DMS 273 (cell line): ENCODE measurements at regions not wholly inside any gene's neighbourhood (a gene's known extent, or its start where the extent isn't known, plus 50 kb on each side); places are given as distances from the start of the nearest gene placed in this dataset.

Source experiments
- DNase-seq: peaks from one replicate; lab custom pipeline; 2025; ENCODE audit not compliant: unreplicated experiment; lab: John Stamatoyannopoulos, UW

DNA sequence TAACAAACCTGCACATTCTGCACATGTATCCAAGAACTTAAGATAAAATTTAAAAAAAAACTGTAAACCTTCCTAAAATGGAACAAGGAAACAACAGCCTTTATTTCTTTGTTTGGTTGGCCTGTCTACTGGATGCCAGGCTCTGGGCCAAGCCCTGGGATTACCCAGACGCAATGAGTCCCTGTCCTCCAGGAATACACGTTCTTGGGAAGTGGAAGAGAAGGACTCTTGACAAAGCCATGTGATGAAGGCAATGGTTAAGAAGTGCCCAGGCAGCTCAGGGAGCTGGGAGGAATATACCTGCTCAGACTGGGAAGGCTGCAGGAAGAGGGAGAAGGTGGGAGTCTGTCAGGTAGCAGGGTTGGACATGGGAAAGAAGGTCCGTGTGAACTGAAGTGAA lies 115.4 kb downstream of the AXIN2 start:
- DNase-seq, result no peak

DNA sequence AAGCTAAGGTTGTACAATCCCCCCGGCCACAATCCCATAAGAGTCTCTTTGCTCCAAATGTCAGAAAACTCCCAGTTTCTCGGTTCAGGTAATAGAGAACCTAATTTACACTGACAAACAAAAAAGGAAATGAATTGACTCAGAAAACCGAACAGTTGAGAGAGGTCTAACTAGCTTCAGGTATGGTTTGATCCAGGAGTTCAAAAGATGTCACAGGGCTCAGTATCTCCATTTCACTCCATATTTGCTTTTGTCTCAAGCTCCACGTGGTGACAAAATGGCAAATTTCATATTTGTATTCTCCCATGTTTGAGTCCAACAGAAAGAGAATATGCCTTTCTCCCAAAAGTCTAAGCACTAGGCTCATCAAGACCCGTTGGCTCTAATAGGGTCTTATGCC lies 117.4 kb downstream of the AXIN2 start:
- DNase-seq, result no peak

DNA sequence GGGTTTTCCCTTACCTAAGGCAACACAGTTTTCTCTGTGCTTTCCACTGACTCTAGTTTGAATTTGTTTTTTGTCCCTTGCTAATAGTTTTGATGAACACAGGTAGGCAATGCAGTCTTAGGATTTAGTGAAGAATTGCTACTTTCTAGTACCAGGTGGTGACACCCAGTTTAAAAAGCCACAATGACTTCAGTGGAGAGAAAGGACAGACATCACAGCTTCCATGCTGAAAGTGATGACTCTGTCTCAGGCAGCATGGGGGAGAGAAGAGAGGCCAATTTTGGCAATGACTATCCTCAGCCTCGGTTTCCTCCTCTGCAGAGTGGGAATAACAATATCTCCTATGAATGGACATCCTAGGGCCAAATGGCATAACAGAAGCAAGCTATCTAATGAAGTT lies 118.8 kb downstream of the AXIN2 start:
- no peak for DNase-seq

DNA sequence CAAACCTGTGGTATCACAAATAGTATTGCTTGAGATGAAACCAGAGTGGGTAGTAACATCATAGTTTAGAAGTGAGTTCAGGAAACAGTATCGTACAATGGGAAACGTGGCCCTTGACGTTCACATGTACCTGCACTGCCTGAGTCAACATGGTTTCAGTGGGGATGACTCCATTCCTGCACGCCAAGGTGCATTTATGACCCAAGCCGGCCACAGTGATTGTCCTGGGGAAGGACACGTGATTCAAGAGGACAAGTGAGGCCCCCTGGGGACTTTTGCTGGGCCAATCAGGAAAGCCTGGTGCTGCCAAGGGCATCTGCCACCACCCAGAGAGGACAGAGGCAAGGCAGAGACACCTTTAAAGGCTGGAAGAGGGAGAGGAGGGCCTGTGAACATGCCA lies 119.2 kb downstream of the AXIN2 start:
- no peak for DNase-seq

DNA sequence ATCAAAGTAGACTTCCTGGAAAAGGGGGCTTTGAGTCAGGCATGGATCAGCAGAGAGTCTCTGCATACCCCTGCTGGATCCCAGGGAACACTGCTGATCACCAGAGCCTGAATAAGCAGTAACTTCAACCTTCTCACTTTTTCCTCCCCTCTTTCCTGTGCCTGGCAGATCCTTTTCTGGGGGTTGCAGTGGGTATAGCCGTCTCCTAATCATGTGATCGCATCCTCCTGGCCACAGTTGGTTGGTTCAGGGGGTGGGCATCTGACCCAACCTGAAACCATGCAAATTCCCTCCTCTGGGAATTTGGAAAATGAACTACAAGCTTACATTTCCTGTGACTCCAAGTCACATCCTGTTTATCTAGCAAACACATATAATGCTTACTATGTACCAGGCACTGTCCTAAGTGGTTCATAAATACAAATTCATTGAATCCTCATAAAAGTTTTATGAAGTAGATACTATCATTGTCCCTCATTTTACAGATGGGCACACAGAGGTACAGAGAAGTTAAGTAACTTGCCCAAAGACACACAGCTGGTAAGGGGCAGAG lies 120.3 kb downstream of the AXIN2 start:
- no peak for DNase-seq

DNA sequence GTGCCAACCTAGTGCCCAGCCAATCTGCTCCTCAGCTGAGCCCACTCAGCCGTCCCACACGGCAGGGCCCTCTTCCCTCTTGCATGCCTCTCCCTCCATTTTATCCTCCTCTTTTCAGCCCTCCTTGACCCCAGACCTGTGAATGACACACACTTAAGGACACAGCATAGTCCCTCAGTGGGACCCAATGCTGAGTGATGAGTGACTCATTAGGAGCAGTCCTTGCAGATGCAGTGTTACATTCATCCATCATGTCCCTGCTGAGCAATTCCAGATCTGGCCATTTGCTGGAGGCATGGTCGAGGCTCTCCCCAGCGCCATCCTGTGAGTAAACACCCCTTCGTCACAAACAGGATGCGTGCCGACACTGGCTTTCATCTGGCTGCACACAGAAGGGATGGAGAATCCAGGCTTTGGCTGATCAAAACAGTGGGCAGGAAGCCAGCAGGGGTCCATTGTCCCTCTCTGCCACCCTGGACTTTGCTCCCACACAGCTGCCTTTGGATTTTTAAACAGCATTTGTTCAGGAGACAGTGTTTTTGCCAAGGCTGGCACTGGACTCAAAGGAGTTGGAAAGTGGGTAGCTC lies 122.6 kb downstream of the AXIN2 start:
- DNase-seq, result no peak

DNA sequence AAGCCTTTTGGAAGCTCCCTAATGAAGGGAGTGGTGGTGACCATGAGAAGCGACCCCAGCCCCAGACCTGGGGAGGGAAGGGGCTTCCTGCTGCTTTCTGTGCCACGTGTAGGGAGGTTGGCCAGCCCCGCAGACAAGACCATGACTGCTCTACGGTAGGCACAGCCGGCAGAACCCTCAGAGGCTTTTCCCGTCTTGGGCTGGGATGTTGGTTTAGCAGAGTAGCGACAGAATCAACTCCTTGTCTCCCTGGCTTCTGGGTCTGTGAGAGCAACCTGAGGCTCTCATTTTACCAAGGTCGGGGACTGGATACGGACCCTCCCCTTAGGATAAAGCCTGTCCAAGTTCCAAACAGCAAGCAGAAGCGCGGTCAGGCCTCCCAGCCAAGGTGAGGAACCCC lies 123.3 kb downstream of the AXIN2 start:
- DNase-seq, result no peak

DNA sequence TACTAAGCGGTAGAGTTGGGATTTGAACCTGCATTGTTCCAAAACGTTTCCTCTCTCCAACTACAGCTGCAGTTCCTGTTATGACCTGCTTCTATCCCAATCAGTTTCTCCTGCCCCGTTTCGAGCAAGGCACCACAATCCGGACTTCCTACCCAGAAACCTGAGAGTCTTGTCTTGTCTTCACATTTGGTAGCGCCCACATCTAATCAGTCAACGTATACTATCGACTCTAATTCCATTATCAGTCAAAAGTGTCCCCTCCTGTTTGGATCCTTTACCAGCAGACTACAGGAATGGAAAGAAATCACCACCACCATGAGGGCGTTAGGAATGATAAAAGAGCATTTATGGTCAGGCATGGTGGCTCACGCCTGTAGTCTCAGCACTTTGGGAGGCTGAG lies 124.6 kb downstream of the AXIN2 start:
- DNase-seq, result no peak

DNA sequence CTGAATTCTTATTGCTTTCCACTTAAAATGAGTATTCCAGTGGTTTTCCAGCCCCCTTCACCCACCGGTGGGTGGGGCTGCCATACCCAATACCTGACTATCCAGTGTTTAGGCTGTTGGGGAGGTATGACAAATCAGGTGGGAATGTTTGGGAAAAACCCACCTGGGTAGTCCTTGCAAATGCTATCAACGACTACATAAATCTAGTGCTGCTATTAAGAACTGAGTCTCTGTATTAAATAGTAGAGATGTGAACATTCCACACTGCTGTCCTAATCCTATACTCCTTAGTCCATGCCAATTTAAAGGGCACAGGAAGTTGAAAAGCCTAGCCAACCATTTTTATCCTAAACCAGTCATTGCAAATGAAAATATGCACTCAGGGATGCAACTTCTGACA lies 126.6 kb downstream of the AXIN2 start:
- DNase-seq, result no peak

DNA sequence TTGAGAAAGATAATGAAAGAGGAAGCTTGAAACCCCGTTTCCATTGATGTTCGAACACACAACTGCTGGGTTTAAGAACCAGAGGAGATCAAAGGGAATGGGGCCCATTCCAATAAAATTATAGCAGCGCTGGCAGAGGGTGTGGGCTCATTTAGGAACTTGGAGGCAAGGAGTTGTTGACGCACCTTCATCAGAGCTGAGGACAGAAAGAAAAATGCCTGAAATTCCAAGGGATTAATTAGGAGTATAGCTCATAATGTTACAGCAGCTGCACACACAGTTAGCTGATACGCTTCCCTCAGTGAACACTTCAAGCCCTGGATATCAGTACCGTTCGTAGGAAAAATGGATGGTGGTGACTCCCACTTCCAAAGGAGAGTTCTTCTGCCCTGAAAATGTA lies 127.2 kb downstream of the AXIN2 start:
- DNase-seq, result no peak

DNA sequence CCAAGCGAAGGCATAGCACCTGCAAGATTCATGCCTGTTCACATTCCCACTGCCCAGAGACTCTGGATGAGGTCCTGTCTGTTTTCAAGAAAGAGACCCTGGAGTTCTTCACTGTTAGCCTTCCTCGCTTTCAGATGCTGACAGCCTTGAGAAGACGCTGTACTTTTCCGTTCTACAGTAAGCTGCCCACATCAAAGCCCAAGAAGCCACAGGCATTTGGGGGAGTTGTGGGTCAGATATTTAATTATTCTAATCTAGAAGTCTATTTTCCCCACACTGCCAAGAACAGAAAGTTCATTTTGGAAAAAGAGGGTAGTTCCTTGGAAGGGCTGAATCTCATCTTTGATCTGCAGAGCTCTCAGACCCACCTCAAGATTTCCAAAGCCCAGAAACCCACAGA lies 127.9 kb downstream of the AXIN2 start:
- DNase-seq, result no peak

DNA sequence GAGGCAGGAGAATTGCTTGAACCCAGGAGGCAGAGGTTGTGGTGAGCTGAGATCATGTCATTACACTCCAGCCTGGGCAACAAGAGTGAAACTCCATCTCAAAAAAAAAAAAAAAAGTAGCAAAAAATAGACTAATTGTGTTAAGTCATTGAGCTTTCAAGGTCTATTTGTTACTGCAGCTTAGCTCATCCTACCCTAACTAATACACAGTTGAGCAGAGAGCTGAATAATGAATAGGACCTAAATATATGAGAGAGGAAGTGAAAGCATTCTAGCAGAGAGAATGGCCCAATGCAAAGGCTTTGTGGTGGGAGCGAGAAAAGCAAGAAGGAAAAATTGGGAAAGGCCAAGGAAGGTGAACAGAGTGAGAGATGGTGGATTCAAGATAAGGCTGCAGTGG lies 128.3 kb downstream of the AXIN2 start:
- no peak for DNase-seq

DNA sequence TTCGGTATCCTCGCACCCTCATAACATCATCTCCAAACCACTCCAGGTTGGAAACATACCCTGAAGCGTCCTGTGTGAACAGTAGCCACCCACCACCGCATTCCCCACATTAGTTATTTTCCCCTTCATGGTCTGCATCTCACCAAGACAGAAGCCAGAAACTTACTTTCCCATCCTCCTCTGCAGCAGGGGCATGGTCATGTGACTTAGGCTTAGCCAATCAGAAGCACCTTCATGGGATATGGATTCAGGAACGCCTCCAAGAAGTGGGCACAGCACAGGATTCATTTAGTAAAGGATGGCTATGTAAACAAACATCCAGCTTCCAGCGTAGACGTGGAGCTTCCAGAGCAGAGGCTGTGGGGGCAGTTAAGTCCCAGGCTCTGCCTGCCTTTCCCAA lies 130.3 kb downstream of the AXIN2 start:
- DNase-seq, result no peak

DNA sequence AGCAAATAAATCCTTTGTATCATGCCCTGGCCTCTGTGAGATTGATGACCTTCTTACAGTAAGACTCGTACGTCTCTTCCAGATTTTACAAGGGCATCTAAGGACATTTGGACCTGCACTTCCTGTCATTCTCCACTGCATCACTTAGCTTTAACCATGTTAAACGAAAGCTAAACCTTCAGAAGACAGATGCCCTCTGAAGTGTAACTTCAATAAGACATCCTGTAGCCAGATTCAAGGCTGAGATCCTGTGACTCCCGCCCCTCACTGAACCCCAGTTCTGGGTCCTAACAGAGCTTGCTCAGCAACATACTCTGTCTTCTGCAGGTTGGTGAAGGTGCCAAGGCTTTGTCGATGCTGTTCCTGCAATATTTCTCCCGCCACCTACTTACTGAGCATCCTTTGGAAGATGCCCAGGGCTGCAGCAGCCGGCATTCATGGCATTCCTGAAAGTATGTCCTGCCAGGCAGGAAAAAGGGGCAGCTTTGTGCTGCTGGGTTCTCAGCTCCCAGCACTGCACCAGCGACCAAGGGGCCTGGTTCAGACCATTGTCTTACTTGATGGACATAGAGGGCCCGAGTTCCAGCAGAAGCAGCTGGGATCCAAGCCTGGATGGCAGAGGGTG lies 131.1 kb downstream of the AXIN2 start:
- no peak for DNase-seq

DNA sequence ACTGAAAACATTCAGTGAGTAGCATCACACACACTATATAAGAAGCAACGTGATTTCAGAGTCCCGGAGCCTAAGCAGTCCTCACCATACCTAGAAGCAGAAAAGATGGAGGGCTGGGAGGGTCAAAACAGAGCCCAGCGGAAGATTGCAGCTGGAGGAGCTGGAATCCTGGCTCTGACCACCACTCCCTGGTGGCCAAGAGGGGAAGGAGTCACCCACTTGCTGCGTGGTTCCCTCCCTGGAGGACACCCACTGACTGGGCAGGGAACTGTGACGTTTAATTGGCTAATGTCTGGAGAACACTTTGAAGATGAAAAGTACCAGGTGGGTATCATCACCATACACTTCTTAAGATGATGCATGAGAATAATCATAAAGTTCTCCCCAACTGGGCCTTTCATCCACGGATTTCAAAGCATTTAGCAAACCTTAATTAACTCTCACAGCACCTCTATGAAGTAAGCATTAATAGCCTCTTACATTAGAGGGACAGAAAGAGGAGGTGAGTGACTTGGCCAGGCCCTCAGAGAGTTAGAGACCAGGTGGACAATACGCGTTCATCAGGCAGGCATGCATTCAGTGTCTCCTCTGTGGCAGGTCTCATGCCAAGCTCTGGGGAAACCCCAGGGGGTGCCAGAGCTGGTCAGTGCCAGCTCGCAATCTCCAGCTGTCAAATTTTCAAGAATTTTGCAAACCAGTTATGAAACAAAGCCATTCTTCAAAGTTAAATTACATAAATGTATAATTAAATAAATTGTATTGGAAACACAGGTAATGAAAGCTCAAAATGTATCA lies 137.9 kb downstream of the AXIN2 start:
- DNase-seq, result no peak

DNA sequence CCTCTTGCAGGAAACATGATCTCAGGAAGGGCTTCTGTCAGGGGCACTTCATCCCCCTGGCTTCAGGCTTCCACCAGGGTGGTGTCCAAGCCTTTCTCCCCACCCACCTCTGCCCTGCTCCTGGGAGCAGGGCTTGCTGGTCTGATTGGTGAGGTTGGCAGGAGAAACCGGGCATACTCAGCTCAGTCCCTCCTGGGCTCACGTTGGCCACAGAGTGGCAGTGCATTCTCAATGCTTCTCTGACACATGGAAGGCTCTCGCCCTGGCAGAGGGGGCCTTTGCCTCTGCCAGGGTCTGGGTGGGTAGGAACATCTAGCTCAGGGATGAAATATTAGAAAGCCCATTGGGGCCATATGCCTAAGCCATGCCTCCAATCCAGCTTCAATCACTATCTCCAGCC lies 142.8 kb downstream of the AXIN2 start:
- peak; percentile 26 for DNase-seq

DNA sequence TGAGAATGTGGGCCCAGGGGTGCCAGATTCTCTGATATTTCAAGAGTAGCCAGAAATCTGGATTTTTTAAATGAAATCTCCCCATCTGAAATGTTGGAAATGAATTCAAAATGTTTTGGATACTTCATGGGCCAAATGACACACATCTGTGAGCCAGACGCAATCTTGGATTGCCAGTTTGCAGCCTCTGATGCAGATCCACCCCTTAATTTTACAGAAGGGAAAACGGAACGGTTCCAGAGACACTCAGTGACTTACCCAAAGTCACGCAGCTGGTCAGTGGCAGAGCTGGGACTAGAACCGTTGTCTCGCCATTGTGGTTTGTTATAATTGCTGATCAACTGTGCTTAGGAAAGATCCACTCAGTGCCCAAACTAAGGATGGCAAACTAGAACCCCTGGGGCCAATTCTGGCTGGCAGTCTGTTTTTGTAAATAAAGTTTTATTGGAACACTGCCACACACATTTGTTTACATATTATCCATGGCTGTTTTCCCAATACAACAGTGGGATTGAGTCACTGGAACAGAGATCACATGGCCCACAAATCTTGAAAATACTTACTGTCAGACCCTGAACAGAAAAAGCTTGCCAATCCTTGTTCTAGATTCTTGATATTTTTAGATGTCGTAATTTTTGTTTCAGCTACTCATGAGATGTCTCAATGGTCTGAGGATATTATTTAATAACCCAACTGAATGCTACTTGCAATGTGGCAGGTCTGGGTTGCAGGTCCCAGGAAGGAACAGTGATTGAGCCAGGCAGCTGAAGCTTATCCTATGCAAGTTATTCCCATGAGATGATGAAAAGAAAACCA lies 143.8 kb downstream of the AXIN2 start:
- no peak for DNase-seq

DNA sequence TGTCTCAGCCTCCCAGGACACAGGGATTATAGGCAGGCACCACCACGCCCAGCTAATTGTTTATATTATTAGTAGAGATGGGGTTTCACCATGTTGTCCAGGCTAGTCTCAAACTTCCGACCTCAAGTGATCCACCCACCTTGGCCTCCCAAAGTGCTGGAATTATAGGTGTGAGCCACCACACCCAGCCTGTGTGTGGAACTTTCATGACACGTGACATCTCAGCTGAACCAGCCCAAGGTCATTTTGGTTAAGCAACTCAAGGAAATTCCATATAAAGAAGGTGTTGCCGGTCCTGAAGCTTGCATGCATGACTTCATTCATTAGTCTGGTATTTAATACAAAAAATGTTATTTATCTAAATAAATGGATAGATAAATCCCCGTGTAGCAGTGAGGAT lies 145.5 kb downstream of the AXIN2 start:
- no peak for DNase-seq

DNA sequence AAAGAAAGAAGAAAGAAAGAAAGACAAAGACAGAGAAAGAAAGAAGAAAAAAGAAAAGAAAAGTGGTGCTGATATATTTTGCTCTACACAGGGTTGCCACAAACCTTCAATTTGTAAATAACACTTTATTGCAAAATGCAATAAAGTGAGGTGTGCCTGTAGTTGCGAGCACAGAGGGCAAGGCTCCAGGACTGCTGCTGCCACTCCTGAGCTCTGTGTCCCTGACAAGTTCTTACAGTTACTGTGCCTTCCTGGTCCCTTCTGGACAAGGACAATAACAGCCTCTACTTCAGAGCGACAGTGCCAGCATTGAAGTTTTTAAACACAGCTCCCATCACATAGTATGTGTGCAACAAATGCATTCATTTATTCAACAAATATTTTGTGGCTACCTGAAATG lies 148.1 kb downstream of the AXIN2 start:
- no peak for DNase-seq

DNA sequence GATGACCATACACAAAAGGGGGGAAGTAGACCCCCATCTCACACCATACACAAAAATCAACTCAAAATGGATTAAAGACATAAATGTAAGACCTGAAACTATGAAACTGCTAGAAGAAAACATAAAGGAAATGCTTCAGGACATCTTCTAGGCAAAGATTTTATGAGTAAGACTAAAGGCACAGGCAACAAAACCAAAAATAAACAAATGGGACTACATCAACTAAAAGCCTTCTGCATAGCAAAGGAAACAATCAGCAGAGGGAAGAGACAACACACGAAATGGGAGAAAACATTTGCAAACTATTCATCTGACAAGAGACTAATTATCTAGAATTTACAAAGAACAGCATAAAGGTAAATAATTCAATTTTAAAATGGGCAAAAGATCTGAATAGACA lies 152.1 kb downstream of the AXIN2 start:
- DNase-seq, result no peak

DNA sequence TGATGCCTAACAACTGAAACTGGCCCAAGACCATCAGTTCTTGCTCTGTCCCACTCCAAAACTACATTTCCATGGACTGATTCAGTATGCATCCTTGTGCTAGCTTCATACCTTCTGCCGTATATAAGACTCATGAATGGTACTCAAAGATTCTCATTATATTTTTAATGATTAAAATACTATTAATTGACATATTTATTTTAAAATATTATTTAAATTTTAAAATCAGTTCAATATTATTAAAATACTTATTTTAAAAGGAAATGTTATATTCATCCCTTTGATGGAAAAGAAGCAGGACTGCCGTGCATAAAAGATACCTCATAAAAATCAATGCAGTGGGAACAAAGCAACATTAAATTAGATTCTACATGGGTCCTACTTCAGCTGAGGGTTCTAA lies 153.4 kb downstream of the AXIN2 start:
- DNase-seq, result no peak
